ENCODE measurements at regions not wholly inside any gene's neighbourhood (a gene's known extent, or its start where the extent isn't known, plus 50 kb on each side); places are given as distances from the start of the nearest gene placed in this dataset.

- no peaks in the 10 kb centered on the region for H3K9me2 ChIP-seq (ENCODE audit: insufficient read depth, low read length)
- no peak overlapping the region for H3K4me3 ChIP-seq (ENCODE audit: low read depth, low read length, poor library complexity, severe bottlenecking)
- no peaks in the 10 kb centered on the region for H4K20me1 ChIP-seq (ENCODE audit: insufficient read depth, low read length)
- H3K79me2 ChIP-seq (ENCODE audit: insufficient read depth, low read depth, low read length): no peaks in the 10 kb centered on the region
- no peak overlapping the region for H3K27ac ChIP-seq (ENCODE audit: low read depth, low read length, poor library complexity, severe bottlenecking)
- no peak for DNase-seq (ENCODE audit: low spot score)
- H3K9me3 ChIP-seq (ENCODE audit: low read length): no peaks in the 10 kb centered on the region
- H3K4me2 ChIP-seq (ENCODE audit: low read length): no peak overlapping the region
- no peaks in the 10 kb centered on the region for H3K4me1 ChIP-seq (ENCODE audit: insufficient read depth, low read length, poor library complexity, severe bottlenecking)
- no peaks in the 10 kb centered on the region for H3K36me3 ChIP-seq (ENCODE audit: insufficient read depth, low read length)
- intact Hi-C loops (cut with micrococcal nuclease; ENCODE audit: unreplicated experiment): no loop called here
- ChIA-PET POLR2A (no interaction called here), CTCF (ENCODE audit: unreplicated experiment) (no interaction called here)
- BruUV-seq (replicated peaks): no TSS peak
- TF ChIP-seq EZH2phosphoT487 (IDR thresholded peaks at IDR 0.05; ENCODE audit: borderline replicate concordance, low read depth, low read length): no peak
- H2AFZ ChIP-seq (ENCODE audit: low read length): no peak overlapping the region
Observed at GRCh38 chr3:159916052-159916451, 72.6 kb upstream of the IL12A start.

GRCh38 chr3:159917141-159917540 lies 71.5 kb upstream of the IL12A start:
- CTCF ChIA-PET (ENCODE audit: unreplicated experiment): no interaction called here
- no peak overlapping the region for H3K27ac ChIP-seq (ENCODE audit: low read depth, low read length, poor library complexity, severe bottlenecking)
- no TSS peak for BruUV-seq (replicated peaks)
- intact Hi-C loops (cut with micrococcal nuclease; ENCODE audit: unreplicated experiment): no loop called here
- H3K36me3 ChIP-seq (ENCODE audit: insufficient read depth, low read length): no peaks in the 10 kb centered on the region
- no peaks in the 10 kb centered on the region for H3K79me2 ChIP-seq (ENCODE audit: insufficient read depth, low read depth, low read length)
- H3K4me2 ChIP-seq (ENCODE audit: low read length): no peak overlapping the region
- no peak overlapping the region for H3K4me3 ChIP-seq (ENCODE audit: low read depth, low read length, poor library complexity, severe bottlenecking)
- H2AFZ ChIP-seq (ENCODE audit: low read length): no peak overlapping the region
- no peaks in the 10 kb centered on the region for H3K9me3 ChIP-seq (ENCODE audit: low read length)
- H3K4me1 ChIP-seq (ENCODE audit: insufficient read depth, low read length, poor library complexity, severe bottlenecking): no peaks in the 10 kb centered on the region
- POLR2A ChIA-PET: no interaction called here
- DNase-seq (ENCODE audit: low spot score): no peak
- TF ChIP-seq EZH2phosphoT487 (IDR thresholded peaks at IDR 0.05; ENCODE audit: borderline replicate concordance, low read depth, low read length): no peak
- TF ChIP-seq CTCF (conservative IDR thresholded peaks at IDR 0.05; ENCODE audit: low read length): no peak
- H4K20me1 ChIP-seq (ENCODE audit: insufficient read depth, low read length): no peaks in the 10 kb centered on the region
- H3K9me2 ChIP-seq (ENCODE audit: insufficient read depth, low read length): no peaks in the 10 kb centered on the region

- H3K4me1 ChIP-seq (ENCODE audit: insufficient read depth, low read length, poor library complexity, severe bottlenecking): no peaks in the 10 kb centered on the region
Observed at GRCh38 chr3:159919873-159920272, 68.8 kb upstream of the IL12A start.

More at GRCh38 chr3:159919873-159920272, 68.8 kb upstream of the IL12A start:
- no TSS peak for BruUV-seq (replicated peaks)
- H4K20me1 ChIP-seq (ENCODE audit: insufficient read depth, low read length): no peaks in the 10 kb centered on the region
- H3K36me3 ChIP-seq (ENCODE audit: insufficient read depth, low read length): no peaks in the 10 kb centered on the region
- POLR2A ChIA-PET: interaction anchor here (1.0 kb wide), 1 partner anchor 12 kb away, joined by 3 read pairs; no protein-coding TSS in a partner anchor
- no peaks in the 10 kb centered on the region for H3K9me3 ChIP-seq (ENCODE audit: low read length)
- intact Hi-C loops (cut with micrococcal nuclease; ENCODE audit: unreplicated experiment): no loop called here
- CTCF ChIA-PET (ENCODE audit: unreplicated experiment): no interaction called here
- H3K4me3 ChIP-seq (ENCODE audit: low read depth, low read length, poor library complexity, severe bottlenecking): no peak overlapping the region
- H3K79me2 ChIP-seq (ENCODE audit: insufficient read depth, low read depth, low read length): no peaks in the 10 kb centered on the region
- no peak overlapping the region for H3K4me2 ChIP-seq (ENCODE audit: low read length)
- no peak for DNase-seq (ENCODE audit: low spot score)
- TF ChIP-seq CTCF (conservative IDR thresholded peaks at IDR 0.05; ENCODE audit: low read length) (no peak), EZH2phosphoT487 (IDR thresholded peaks at IDR 0.05; ENCODE audit: borderline replicate concordance, low read depth, low read length) (no peak)
- no peak overlapping the region for H3K27ac ChIP-seq (ENCODE audit: low read depth, low read length, poor library complexity, severe bottlenecking)
- H2AFZ ChIP-seq (ENCODE audit: low read length): no peak overlapping the region
- H3K9me2 ChIP-seq (ENCODE audit: insufficient read depth, low read length): no peaks in the 10 kb centered on the region

All from OCI-LY7 (cell line).